Activated CD4-positive, alpha-beta memory T cell treated with anti-CD3 and anti-CD28 coated beads, Interleukin-2, amount 10 ng/mL, durations not matched to agents 7 days and 5 days (primary cell): ENCODE measurements at regions not wholly inside any gene's neighbourhood (a gene's known extent, or its start where the extent isn't known, plus 50 kb on each side); places are given as distances from the start of the nearest gene placed in this dataset.

Experiments
- CTCF ChIA-PET: fragments of 350-600 bp; sonication (Branson Sonifier 250); formaldehyde crosslinking; loops from one replicate; lab custom pipeline; 2021; ENCODE audit warnings: antibody characterized with exemption, inconsistent platforms; lab: Charles Lee
- POLR2A ChIA-PET: fragments of 350-600 bp; sonication (Branson Sonifier 250); formaldehyde crosslinking; loops from one replicate; lab custom pipeline; 2021; ENCODE audit warnings: antibody characterized with exemption; lab: Charles Lee
- DNase-seq: peaks from one replicate; pipeline ENCODE4 v3.0.0-alpha.2; 2020
- H3K27ac Mint-ChIP-seq: one replicate; pipeline ENCODE4 v1.8.0; 2021; ENCODE audit warnings: mild to moderate bottlenecking, mixed read lengths
- H3K27me3 Mint-ChIP-seq: one replicate; pipeline ENCODE4 v1.8.0; 2021; ENCODE audit warnings: mixed read lengths
- H3K36me3 Mint-ChIP-seq: one replicate; pipeline ENCODE4 v1.8.0; 2021; ENCODE audit warnings: low read depth, mixed read lengths
- H3K4me1 Mint-ChIP-seq: one replicate; pipeline ENCODE4 v1.8.0; 2021; ENCODE audit warnings: mixed read lengths
- H3K4me3 Mint-ChIP-seq: one replicate; pipeline ENCODE4 v1.8.0; 2021; ENCODE audit warnings: mild to moderate bottlenecking, mixed read lengths
- H3K9me3 Mint-ChIP-seq: one replicate; pipeline ENCODE4 v1.8.0; 2021; ENCODE audit warnings: mixed read lengths

DNA sequence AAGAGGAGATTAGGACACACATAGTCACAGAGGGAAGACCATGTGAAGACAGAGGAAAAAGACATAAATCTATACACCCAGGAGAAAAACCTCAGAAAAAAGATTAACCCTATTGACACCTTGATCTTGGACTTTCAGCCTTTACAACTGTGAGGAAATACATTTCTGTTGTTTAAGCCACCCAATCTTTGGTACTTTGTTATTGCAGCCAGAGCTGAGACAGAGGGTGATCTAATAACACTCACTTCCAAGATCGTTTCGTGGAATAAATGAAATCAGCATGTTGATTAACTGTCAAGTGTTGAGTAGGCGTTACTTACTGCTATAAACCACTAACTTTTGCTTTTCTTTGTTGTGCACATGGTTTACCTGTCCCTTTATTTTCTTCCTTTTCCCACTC is 361.2 kb upstream of the RIOK2 start:
- no peaks in the 10 kb centered on the region for H3K27me3 Mint-ChIP-seq
- no peaks in the 10 kb centered on the region for H3K36me3 Mint-ChIP-seq
- H3K4me1 Mint-ChIP-seq: peaks cover 9% of the 10 kb centered on the region
- POLR2A ChIA-PET: no interaction called here
- no peak for DNase-seq
- CTCF ChIA-PET: no interaction called here
- H3K4me3 Mint-ChIP-seq: no peak overlapping the region
- no peak overlapping the region for H3K27ac Mint-ChIP-seq
- no peaks in the 10 kb centered on the region for H3K9me3 Mint-ChIP-seq

DNA sequence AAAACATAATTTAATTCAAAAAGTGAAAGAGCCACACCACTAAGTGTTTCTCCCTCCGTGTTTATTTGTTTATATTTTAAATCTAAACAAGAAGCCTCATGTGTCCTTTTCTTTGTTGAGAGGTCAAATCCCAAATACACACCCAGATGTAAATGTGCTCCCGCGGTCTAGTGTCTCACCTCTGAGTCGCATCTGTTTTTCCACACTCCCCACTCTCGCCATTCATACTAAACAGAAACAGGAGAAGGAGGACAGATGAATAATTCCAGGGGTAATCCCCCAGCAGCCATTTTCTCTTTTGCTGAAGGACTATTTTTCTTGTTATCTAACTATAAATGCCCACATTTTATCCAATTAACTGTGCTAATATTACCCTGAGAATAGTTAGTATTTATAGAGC is 361.6 kb upstream of the RIOK2 start:
- no peak overlapping the region for H3K27ac Mint-ChIP-seq
- no peak for DNase-seq
- ChIA-PET CTCF (no interaction called here), POLR2A (no interaction called here)
- peaks cover 9% of the 10 kb centered on the region for H3K4me1 Mint-ChIP-seq
- no peak overlapping the region for H3K4me3 Mint-ChIP-seq
- no peaks in the 10 kb centered on the region for H3K9me3 Mint-ChIP-seq
- H3K27me3 Mint-ChIP-seq: no peaks in the 10 kb centered on the region
- H3K36me3 Mint-ChIP-seq: no peaks in the 10 kb centered on the region

DNA sequence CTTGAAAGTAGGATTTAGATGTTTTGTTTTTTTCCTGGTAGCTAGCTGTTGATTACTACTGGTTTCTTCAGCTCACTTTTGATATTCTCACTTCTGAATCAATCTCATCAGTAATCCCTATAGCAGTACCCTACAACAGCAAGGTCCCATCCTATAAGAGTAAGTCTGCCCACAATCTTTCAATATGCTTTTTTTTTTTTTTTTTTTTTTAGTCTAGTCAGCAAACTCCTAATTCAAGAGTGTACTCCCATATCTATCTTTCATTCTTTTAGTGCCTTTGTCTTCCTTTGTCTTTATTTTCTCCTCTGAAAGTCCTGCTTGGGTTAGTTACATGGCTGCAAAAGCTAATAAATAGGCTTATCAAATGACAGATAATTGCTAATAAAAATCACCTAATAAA is 362.4 kb upstream of the RIOK2 start:
- H3K4me3 Mint-ChIP-seq: no peak overlapping the region
- POLR2A ChIA-PET: no interaction called here
- no peaks in the 10 kb centered on the region for H3K27me3 Mint-ChIP-seq
- CTCF ChIA-PET: no interaction called here
- DNase-seq: no peak
- peaks cover 9% of the 10 kb centered on the region for H3K4me1 Mint-ChIP-seq
- no peaks in the 10 kb centered on the region for H3K9me3 Mint-ChIP-seq
- no peak overlapping the region for H3K27ac Mint-ChIP-seq
- no peaks in the 10 kb centered on the region for H3K36me3 Mint-ChIP-seq

DNA sequence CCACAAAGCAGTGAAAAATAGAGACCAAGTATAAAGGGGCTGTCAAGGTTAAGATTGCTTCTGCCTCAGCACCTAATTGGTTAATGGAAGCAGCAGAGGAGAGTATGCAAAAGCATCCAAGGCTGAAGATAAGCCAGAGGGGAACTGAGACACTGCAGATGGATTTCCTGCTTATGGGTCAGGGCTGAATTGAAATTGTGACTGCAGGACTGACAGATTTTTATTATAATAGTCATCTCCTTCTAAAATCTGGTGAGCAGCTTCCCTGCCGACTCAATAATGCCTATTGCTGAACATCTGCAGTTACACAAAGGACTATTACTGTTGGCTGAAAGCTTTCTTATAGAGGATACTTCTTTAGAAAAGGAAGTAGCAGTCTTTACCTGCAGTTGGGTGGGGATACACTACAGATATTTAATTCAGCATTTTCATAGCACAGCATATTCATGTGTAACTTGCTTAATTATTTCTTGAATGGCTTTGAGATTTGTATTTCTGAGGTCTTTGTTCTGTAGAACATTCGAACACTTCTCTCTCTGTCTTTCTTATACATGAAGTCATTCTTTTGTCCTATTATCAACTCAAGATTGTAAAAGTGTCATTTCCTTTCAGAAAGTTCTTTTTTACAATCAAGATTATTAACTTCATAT is 363.0 kb upstream of the RIOK2 start:
- CTCF ChIA-PET: no interaction called here
- H3K4me3 Mint-ChIP-seq: no peak overlapping the region

DNA sequence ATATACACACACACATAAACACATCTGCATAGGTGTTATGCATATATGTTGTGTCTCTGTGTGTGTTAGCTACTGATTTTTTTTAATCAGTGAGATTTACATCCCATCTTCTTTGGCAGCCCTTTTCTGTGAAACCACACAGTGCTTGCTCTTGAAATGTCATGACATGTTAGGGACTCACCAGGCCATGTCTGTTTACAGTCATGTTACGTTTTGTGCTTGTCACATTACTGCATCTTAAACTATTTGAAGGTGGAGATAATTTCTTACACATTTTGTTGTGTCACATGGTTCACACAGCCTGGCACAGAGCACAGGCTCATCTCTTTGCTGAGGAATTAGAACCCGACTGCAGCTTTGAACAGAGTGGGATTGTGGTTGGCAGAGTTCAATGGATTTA is 364.4 kb upstream of the RIOK2 start:
- Mint-ChIP-seq H3K4me3 (no peak overlapping the region), H3K4me1 (peaks cover 9% of the 10 kb centered on the region), H3K36me3 (no peaks in the 10 kb centered on the region), H3K27ac (no peak overlapping the region), H3K27me3 (no peaks in the 10 kb centered on the region), H3K9me3 (no peaks in the 10 kb centered on the region)
- CTCF ChIA-PET: no interaction called here
- no peak for DNase-seq
- POLR2A ChIA-PET: no interaction called here

More for the DNA sequence above, 363.0 kb upstream of the RIOK2 start:
- H3K27me3 Mint-ChIP-seq: no peaks in the 10 kb centered on the region
- no peaks in the 10 kb centered on the region for H3K36me3 Mint-ChIP-seq
- H3K4me1 Mint-ChIP-seq: peaks cover 9% of the 10 kb centered on the region
- DNase-seq: no peak
- POLR2A ChIA-PET: no interaction called here
- no peaks in the 10 kb centered on the region for H3K9me3 Mint-ChIP-seq
- H3K27ac Mint-ChIP-seq: no peak overlapping the region

DNA sequence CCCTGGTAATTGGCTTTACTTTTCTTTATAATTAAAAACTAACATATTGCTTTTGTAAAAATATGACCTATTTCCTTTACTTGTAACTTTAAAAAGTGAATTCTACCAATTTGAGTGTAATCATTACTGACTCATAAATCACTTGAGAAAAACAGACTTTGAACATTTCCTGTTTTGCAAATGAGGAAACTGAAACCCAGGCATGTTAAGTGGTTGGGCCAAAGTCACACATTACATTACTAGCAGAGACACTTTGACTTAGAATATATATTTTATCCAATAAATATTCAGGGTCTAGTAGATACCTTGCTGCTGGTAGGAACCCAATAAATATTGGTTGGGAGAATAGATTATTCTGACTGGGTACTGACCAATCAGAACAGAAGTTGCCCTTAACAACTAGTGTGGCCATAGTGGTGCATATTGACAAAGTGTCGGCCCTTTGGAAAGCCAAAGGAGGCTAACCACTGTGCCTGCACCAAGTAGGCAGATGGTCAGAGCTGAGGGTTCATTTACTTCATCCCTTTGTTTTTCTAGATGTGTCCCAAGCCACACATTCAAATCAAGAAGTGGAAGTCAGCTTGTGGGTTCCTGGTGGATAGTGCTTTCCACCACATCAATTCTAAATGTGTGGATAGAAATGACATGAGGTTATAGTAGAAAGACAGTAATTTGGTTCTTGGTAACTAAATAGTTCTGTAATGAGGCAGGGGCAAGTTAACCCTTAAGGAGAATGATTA is 365.1 kb upstream of the RIOK2 start:
- CTCF ChIA-PET: no interaction called here
- Mint-ChIP-seq H3K4me1 (peaks cover 9% of the 10 kb centered on the region), H3K27ac (no peak overlapping the region), H3K27me3 (no peaks in the 10 kb centered on the region), H3K36me3 (no peaks in the 10 kb centered on the region), H3K4me3 (no peak overlapping the region), H3K9me3 (no peaks in the 10 kb centered on the region)
- POLR2A ChIA-PET: no interaction called here
- no peak for DNase-seq

DNA sequence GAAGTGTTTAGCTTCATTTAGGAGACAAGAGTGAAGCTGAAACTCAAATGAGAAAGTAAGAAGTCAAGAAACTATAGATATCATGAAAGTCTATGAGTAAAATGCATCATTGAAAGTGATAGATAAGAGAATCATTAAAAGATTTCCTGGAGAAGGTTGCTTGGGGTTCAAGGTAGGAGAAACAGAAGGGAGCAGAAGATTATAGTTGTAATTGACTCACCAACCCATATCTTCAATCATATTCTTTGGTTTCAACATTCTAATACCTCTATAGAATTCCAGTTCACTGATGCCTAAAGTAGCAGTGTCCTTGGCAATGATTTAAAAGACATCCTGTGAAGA is 365.7 kb upstream of the RIOK2 start:
- DNase-seq: no peak
- ChIA-PET POLR2A (no interaction called here), CTCF (no interaction called here)
- no peak overlapping the region for H3K27ac Mint-ChIP-seq
- H3K27me3 Mint-ChIP-seq: no peaks in the 10 kb centered on the region
- no peaks in the 10 kb centered on the region for H3K9me3 Mint-ChIP-seq
- H3K4me1 Mint-ChIP-seq: peaks cover 9% of the 10 kb centered on the region
- no peak overlapping the region for H3K4me3 Mint-ChIP-seq
- H3K36me3 Mint-ChIP-seq: no peaks in the 10 kb centered on the region

DNA sequence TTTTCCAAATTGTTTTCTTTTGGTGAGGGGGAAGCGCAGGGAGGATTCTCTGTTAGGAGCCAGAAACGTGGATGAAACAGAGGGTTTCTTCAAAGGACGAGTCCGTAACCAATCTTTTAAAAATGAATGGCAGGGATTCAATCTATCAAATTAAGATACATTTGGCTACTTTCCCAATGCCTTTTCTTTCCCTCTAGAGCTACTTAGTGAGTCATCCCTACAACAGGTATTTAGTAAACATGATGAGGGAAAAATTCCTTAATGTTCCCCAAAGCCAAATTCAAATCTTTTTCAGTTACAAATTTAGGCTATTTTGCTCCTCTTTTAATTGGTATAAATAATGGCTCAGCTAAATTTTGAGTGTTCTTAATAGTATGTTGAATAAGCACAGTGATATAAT is 366.4 kb upstream of the RIOK2 start:
- Mint-ChIP-seq H3K27me3 (no peaks in the 10 kb centered on the region), H3K4me3 (no peak overlapping the region), H3K4me1 (peaks cover 9% of the 10 kb centered on the region), H3K27ac (no peak overlapping the region), H3K36me3 (no peaks in the 10 kb centered on the region), H3K9me3 (no peaks in the 10 kb centered on the region)
- POLR2A ChIA-PET: no interaction called here
- CTCF ChIA-PET: interaction anchor here (0.7 to 2.0 kb wide), 2 partner anchors 12 to 16 kb away, joined by 3 to 4 read pairs; no protein-coding TSS in a partner anchor
- DNase-seq: no peak

DNA sequence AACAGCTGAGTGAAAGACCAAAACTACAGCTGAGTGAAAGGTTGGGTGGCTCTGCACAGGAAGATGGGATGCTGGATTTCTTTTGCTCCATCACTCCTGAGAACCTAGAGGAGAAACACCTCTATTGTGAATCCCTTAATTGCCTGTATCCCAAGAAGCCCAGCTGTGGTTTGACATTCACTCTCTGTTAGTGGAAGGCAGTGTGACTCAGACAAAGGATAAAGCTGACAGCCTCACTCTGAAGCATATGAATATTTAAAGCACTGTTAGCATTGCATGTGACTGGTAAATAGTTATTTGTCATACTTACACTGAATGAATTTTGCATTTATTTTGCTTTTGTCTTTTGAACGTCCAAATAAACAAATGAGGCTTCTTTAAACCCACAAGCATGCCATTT is 367.1 kb upstream of the RIOK2 start:
- ChIA-PET CTCF (interaction anchor here (0.7 to 2.0 kb wide), 2 partner anchors 12 to 16 kb away, joined by 3 to 4 read pairs; no protein-coding TSS in a partner anchor), POLR2A (no interaction called here)
- Mint-ChIP-seq H3K4me1 (peaks cover 9% of the 10 kb centered on the region), H3K4me3 (no peak overlapping the region), H3K27me3 (no peaks in the 10 kb centered on the region), H3K27ac (no peak overlapping the region), H3K36me3 (no peaks in the 10 kb centered on the region), H3K9me3 (no peaks in the 10 kb centered on the region)
- DNase-seq: no peak

DNA sequence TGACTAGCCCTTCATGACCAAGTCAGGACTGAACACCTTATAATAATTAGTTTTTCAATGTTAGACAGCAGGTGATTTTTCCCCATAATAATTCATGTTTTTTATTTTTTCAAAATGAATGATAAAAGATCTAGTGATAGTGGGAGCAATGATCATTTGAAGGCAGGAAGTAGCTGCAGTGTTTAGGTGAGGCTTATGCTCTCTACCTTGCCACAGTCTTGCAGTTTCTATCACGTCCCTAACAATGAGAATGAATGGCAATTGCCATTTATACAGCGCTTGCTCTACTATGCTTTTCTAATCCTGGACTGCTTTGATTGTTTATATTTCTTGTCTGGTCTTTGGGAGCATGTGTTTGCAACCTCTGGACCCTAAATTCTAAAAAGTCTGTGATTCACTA is 367.8 kb upstream of the RIOK2 start:
- POLR2A ChIA-PET: no interaction called here
- no peak overlapping the region for H3K27ac Mint-ChIP-seq
- H3K4me3 Mint-ChIP-seq: no peak overlapping the region
- H3K36me3 Mint-ChIP-seq: no peaks in the 10 kb centered on the region
- DNase-seq: no peak
- no peaks in the 10 kb centered on the region for H3K27me3 Mint-ChIP-seq
- CTCF ChIA-PET: interaction anchor here (2.0 kb wide), 1 partner anchor 17 kb away, joined by 4 read pairs; no protein-coding TSS in a partner anchor
- H3K4me1 Mint-ChIP-seq: peaks cover 9% of the 10 kb centered on the region
- no peaks in the 10 kb centered on the region for H3K9me3 Mint-ChIP-seq

DNA sequence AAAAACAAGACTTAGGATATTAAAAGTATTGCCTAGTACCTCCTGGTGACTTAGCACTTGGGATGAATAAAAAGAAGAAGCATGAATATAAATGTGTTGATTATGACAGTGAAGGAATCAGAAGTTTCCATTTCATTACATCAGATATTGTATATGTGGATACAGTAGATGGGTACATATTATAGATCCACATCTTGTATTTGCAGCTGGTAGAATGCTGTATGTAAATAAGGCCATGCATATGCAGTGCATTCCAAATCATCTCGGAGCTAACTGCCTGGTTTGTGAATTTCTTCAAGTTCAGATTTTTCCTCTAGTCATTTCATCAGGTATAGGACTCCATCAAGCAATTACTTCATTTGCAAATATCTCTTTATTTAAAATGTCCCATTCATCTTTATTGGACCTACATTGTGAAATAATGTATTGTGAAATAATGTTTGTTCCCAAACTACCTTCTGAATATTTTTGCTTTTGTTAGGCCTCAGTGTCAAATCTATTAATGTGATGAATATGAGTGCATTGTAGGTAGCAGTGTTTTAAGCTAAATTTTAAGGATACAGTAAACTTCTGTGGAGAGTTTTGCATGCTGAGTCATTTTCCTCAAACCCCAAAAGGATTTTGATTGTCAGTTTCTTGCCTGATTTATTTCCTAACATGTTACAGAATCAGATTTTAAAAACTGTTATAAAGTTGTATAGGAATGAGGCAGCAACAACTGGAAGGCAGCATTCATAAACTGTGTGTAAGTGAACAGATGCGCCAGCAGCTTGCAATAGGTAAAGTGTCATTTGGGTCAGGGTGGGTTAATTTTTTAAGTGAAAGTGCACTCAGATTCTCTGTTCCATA is 370.8 kb upstream of the RIOK2 start:
- CTCF ChIA-PET: no interaction called here
- POLR2A ChIA-PET: no interaction called here
- no peaks in the 10 kb centered on the region for H3K9me3 Mint-ChIP-seq
- H3K36me3 Mint-ChIP-seq: no peaks in the 10 kb centered on the region
- no peak overlapping the region for H3K27ac Mint-ChIP-seq
- H3K27me3 Mint-ChIP-seq: no peaks in the 10 kb centered on the region
- DNase-seq: no peak
- no peak overlapping the region for H3K4me3 Mint-ChIP-seq
- no peaks in the 10 kb centered on the region for H3K4me1 Mint-ChIP-seq

DNA sequence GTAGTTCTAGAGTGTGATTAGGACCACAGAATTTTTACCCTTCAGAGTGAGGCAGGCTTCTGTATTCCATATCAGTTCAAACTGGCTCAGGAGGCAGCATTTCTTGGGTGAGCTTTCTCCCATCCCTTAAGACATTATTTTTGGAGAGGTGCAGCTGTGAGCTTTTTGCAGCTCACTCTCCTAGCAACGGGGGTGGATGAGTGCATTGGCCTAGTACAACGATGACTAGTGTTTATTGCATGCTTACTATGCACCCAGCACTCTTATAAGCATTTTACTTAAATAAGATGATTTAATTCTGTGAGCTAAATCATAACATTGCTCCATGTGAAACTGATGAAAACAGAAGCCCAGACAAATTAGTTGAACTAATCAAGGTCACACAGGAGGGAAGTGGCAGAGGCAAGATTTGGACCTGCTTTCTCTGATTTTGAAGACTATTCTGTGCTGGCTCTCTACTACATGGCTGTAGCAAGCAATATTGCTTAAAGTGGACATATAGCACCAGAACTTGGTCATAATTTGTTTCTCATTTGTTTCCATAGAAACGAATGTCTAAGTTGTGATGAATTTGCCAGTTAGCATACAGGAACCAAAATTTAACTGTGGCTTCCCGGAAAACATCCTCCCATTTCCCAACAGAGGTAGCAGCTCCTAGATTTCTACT is 372.1 kb upstream of the RIOK2 start:
- no peaks in the 10 kb centered on the region for H3K27me3 Mint-ChIP-seq
- no peak overlapping the region for H3K4me3 Mint-ChIP-seq
- no peaks in the 10 kb centered on the region for H3K4me1 Mint-ChIP-seq
- no peaks in the 10 kb centered on the region for H3K9me3 Mint-ChIP-seq
- POLR2A ChIA-PET: no interaction called here
- no peak for DNase-seq
- CTCF ChIA-PET: no interaction called here
- no peaks in the 10 kb centered on the region for H3K36me3 Mint-ChIP-seq
- H3K27ac Mint-ChIP-seq: no peak overlapping the region

DNA sequence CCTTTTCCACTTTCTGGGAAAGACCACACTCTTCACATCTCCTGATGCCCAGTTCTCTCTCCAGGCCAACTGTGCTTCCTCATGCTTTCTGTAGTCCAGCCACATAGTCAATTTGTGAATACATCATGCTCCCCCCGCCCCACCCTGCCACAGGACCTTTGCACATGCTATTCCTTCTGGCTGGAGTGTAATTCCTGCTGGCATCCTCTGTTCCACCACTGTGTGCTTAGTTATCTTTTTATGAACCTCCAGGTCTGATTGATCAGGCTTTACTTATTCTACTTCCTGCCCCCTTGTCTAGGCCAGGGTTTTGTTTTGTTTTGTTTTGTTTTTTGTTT is 372.6 kb upstream of the RIOK2 start:
- H3K4me3 Mint-ChIP-seq: no peak overlapping the region
- H3K27ac Mint-ChIP-seq: no peak overlapping the region
- CTCF ChIA-PET: no interaction called here
- H3K9me3 Mint-ChIP-seq: no peaks in the 10 kb centered on the region
- H3K36me3 Mint-ChIP-seq: no peaks in the 10 kb centered on the region
- no peaks in the 10 kb centered on the region for H3K4me1 Mint-ChIP-seq
- DNase-seq: no peak
- H3K27me3 Mint-ChIP-seq: no peaks in the 10 kb centered on the region
- POLR2A ChIA-PET: no interaction called here
